ENCODE measurements at regions not wholly inside any gene's neighbourhood (a gene's known extent, or its start where the extent isn't known, plus 50 kb on each side); places are given as distances from the start of the nearest gene placed in this dataset.

DNA sequence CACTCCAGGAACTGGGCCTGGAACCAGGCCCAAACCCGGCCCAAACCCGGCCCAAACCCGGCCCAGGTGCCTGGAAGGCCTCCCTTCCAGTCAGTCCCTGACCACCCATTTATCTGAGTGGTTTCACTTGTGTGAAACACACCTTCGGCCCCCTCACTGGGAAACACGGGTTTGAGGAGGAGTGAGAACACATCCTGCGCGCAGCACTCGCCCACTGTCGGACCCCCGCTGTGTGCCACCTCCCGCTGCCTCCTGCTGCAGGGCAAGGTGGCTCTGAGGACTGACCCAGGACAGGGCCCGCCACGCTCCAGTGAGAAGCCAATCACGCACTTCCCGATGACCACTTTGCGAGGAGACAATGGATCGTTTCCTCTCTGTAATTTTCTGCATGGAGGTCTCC lies 197.5 kb downstream of the BUB3 start:
- TF ChIP-seq POLR2A (IDR thresholded peaks at IDR 0.05; ENCODE audit: low read depth) = no peak
- TF ChIP-seq POLR2AphosphoS5 (IDR thresholded peaks at IDR 0.05) = no peak
- TF ChIP-seq, protein P1, sequence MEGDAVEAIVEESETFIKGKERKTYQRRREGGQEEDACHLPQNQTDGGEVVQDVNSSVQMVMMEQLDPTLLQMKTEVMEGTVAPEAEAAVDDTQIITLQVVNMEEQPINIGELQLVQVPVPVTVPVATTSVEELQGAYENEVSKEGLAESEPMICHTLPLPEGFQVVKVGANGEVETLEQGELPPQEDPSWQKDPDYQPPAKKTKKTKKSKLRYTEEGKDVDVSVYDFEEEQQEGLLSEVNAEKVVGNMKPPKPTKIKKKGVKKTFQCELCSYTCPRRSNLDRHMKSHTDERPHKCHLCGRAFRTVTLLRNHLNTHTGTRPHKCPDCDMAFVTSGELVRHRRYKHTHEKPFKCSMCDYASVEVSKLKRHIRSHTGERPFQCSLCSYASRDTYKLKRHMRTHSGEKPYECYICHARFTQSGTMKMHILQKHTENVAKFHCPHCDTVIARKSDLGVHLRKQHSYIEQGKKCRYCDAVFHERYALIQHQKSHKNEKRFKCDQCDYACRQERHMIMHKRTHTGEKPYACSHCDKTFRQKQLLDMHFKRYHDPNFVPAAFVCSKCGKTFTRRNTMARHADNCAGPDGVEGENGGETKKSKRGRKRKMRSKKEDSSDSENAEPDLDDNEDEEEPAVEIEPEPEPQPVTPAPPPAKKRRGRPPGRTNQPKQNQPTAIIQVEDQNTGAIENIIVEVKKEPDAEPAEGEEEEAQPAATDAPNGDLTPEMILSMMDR (IDR thresholded peaks at IDR 0.05) = no peak
